Fibroblast of skin of right biceps (primary cell): ENCODE measurements at regions not wholly inside any gene's neighbourhood (a gene's known extent, or its start where the extent isn't known, plus 50 kb on each side); places are given as distances from the start of the nearest gene placed in this dataset.
"Not testable (repeated sequence)": the region's sequence is repeated elsewhere in the genome, so short reads cannot be mapped to it uniquely, and the experiment has no call there.

Experiments used
- DNase-seq: peaks from one replicate; pipeline ENCODE4 v3.0.0-alpha.2; 2013

DNA sequence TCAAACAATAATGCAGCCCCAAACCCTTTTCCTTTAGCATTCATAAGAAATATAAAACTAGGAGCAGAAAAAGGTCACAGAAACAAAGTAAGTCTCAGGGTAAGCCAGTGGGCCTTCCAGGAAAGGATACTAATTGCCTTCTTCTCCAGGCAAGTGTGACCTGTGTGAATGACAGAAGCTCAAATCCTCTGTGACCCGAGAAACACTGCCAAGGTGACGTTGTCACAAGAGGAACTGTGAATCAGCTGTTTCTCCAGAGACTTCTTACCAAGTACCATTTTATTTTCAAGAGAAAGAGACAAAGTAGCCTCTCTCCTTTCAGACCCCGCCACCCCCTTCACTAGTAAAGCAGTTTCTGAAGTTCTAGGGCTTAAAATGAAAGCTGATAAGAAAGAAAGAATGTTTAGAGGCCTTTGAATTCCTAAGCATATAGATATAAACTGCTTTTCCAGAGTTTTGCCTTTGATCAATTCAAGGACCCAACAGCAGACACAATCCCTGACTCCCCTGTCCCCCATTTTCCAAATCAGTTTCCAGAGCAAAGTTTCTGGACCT is 155.6 kb downstream of the NUF2 start:
- DNase-seq = no peak

DNA sequence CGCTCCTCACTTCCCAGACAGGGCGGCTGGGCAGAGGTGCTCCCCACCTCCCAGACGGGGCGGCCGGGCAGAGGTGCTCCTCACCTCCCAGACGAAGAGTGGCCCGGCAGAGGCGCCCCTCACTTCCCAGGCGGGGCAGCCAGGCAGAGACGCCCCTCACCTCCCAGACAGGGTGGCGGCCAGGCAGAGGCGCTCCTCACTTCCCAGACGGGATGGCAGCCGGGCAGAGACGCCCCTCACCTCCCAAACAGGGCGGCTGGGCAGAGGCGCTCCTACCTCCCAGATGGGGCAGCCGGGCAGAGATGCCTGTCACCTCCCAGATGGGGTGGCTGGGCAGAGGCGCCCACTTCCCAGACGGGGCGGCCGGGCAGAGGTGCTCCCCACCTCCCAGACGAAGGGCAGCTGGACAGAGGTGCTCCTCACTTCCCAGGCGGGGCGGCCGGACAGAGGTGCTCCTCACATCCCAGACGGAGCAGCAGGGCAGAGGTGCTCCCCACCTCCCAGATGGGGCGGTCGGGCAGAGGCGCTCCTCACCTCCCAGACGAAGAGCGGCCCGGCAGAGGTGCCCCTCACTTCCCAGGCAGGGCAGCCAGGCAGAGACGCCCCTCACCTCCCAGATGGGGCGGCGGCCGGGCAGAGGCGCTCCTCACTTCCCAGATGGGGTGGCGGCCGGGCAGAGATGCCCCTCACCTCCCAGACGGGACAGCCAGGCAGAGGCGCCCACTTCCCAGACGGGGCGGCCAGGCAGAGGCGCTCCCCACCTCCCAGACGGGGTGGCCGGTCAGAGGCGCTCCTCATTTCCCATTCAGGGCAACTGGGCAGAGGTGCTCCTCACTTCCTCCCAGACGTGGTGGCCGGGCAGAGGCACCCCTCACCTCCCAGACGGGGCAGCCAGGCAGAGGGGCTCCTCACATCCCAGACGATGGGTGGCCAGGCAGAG is 176.9 kb downstream of the NUF2 start:
- DNase-seq = not testable (repeated sequence)

DNA sequence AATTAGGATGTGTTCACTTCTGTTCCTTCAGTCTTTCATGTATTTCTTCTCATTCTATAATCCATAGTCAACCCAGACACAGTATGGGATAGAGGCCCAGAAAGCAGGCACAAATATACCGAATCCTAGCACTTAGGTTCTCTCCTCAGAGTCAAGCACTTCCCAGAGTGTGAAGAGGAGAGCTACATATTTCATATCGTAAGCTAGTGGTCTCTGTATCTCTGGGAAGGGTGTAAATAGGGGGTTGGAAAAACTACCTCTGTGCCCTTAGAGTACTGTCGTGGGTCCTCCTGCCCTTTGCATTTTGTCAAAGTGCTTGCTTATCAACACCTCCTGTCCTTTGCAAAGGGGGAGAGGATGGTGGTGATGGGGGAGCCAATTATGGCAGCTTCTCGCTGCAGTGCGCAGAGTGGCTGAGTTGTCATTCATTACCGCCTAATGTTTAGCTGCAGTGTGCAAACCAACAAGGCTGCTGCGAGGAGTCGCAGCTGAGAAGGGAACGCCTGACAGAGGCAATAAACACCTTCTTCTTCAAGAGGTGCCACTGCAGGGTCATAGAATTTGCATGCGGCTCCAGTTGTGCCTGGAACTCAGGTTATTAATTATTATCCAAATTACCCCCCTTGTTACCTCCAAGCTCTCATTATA is 182.7 kb downstream of the NUF2 start:
- no peak for DNase-seq

DNA sequence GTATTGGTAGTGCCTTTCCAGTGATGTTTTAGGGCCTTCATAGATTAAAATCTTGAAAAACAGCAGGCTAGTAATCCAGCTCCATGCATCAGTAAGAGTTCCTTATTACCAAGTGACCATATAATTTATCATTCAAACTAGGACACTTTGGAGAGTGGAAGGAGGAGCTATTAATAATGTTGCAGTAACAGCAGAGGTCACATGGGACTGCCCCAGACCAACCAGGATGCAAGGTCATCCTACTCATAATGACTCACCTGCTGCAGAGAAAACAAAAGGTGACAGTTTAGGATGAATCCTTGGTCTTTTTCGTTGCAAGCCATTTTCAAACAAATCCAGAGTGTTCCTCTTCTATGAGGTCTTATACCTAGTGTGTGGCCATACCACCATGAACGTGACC is 187.4 kb downstream of the NUF2 start:
- no peak for DNase-seq

DNA sequence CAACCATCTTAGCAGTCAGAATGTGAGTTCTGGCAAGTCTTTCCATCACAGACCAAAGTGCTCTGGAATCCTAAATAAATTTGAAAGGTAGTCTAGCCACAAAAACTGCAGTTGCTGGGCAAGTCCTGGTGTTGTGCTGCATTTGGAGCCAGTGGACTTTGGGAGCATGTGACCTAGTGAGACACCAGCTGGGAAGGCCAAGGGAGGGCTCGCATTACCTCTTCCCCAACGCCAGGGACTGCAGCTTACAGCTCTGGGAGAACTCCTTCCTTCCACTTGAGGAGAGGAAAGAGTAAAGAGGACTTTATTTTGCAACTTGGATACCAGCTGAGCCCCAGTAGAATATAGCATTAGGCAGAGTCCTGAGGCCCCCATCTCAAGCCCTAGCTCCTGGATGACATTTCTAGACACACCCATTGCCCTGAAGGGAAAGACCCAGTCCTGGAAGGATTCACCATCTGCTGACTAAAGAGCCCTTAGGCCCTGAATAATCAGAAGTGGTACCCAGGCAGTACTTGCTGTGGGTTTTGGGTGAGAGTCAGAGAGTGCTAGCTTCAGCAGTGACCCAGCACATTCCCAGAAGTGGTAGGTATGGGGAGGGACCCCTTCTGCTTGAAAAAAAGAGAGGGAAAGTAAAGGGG is 190.7 kb downstream of the NUF2 start:
- DNase-seq = no peak

DNA sequence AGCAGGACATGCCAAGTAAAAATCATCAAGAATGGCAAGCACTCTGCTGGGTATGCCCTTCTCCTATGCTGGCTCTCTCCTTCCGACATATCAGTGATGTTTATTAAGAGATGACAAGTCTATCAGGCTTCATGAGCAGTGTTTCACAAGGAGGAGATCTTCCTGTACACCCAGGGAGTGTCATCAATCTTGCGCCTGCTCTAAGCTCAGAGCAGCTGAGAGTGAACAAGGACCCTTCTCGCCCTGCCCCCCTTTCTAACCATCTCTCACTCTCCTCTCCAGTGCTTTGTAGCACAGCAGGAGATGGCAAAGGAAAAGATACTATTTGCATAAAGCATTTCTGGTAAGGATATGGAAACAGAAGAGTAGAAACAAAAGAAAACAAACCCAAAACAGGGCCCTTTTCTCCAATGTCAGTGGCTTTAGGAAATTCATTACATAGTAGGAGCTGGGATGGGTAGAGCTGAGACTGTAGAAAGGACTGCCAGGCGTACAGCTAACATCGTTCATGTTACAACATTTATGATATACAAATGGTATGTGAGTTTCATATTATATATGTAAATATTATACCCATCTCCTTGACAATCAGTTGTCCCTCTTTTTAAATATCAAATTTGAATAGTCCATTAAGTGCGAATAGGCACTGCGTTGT is 201.7 kb downstream of the NUF2 start:
- no peak for DNase-seq

DNA sequence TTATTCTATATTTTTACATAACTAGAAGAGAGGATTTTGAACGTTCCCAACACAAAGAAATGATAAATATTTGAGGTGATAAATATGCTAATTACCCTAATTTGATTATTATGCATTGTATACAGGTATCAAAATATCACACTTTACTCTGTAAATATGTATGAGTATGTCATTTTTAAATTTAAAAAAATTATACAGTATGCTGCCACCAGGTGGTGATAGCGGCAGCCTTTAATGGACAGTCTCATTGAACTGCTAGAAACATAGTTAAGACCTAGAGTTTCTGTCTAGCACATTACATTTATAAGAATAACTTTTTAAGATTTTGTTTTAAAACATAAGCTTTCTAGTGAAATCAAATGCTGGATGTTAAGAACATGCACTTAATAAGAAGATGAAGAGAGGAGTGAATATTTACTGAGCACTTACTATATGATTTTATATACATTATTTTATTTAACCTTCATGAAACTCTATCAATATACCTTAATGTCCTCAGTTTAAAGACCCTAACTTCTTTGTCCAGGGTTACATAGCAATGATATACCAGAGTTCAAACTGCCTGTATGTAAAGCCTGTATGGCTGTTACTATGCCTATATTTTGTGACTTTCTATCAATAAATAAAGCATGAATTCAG is 207.1 kb downstream of the NUF2 start:
- DNase-seq = peak; percentile 24

DNA sequence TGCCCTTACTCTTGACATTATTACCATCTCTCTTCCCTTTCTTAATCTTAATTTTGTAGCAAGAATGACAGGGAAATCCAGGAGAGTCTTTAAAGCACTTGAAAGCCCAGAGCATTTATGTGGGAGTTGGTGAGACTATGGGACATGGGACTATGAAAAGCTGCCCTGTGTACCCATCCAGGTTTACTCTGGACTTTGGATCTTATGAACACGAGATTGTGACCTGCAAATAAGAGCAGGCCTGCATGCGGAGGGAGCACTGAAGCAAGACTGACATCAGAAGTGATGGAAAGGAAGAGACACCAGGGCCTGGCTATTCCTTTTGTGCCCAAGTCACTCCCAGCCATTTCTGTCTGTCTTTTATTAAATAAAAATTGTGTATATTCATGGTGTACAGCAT is 209.6 kb downstream of the NUF2 start:
- DNase-seq = no peak

DNA sequence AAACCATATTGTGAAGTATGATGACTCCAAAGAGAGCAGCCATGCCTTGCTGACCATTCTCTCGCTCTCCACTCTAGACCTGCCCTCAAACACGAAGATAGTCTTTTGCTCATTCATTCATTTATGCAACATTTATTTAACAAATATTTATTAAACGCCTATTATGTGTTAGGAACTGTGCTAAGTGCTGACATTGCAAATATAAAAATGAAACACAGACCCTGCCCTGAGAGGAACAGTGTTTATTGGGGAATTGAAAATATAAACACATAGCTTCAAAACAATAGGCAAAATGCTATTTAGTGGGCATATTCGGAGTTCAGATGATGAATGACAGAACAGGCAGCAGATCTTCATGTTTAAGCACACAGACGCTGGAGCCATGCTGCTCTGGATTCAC is 213.6 kb downstream of the NUF2 start:
- no peak for DNase-seq

DNA sequence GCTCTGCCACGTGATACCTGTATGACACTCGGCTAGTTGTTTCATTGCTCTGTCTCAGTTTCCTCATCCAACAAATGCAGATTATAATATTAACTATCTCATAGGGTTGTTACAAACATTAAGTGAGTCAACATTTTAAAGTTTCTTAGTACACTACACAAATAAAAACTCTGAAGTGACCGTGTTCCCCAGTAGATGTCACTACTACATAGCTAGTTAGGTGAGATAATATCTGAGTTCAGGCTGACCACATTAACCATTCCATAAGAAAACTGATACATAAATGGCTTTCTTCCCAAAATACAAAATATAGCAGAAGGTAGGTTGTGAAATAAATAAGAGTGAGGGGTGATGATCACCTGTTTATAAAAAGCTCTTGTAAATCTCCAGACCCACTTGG is 214.1 kb downstream of the NUF2 start:
- DNase-seq = peak; percentile 41

DNA sequence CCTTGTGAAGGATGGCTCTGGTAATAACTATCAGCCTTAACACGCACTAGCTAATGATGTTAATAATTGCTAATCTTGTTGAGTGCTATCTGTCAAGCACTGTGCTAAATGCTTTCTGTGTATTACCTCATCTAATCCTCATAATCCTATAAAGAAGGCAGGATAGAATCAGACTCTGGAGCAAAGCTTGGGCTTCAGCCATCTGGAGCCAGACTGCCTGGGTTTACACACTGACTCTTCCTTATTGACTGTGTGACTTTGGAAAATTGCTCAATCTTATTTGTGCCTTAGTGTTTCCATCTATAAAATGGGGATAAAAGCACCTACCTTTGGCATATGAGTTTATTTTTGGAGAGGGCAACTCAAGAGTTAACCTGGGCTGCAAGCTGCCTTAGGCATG is 216.1 kb downstream of the NUF2 start:
- no peak for DNase-seq

DNA sequence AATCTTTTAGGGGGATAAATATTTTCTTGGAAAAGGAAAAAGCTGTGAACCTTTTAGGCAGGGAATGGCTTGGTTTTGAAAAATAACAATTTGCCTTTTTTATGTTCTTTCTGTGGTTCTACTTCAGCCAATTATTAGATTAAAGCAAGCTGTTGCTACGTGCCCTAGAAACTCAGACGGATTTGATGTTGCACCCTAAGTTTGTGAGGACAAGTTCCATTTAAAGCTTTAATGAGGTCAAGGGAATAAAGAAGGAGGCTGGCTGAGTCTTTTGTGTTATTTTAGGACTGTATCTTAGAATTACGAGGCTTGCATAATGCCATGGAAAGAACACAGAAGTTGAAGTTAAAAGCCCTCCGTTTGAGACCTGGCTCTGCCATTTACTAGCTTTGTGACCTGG is 216.9 kb downstream of the NUF2 start:
- DNase-seq = no peak

DNA sequence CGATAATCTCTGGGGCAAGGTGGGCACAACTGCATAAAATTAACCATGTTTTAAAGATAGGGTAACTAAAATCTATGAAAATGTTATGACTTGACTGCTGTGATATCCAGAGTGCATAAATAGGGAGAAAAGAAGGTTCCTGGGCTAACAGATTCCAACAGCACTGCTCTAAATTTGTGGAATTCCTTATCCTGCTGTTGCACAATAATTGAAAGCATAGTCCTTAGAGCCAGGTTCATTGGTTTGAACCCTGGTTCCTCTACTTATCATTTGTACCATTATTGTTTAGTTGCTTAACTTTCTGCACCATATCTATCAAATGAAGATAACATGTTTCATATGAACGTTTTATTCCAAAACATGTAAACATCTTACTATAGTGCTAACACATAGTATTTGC is 219.0 kb downstream of the NUF2 start:
- DNase-seq = no peak

DNA sequence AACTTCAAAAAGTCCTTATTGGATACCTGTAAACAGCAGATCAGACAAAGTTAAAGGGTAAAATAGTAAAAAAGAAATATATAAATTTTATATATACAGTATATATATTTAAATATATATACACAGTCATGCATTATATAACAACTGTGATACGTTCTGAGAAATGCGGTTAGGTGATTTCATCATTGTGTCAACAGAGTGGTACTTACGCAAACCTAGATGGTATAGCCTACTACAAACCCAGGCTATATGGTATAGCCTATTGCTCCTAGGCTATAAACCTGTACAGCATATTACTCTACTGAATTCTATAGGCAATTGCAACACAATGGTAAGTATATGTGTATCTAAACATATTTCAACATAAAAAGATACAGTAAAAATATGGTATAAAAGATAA is 222.7 kb downstream of the NUF2 start:
- DNase-seq = no peak

DNA sequence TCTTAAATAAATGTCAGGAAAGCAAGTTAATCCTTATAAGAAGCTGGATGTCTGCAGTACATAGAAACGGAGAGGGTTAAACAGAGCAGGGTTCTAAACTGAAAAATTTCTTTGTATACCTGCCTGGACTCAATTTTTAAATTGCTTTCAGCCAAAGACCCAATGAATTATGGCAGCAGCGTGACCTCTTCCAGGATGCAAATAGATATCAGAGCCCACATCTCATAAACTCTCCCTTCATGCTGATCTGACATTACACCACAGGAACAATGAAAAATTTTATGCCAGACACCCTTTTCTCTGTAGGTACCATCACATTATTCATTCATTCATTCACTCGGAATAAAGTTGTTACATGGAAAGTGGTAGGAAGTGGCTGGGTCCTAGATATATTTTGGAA is 236.4 kb downstream of the NUF2 start:
- DNase-seq = no peak

DNA sequence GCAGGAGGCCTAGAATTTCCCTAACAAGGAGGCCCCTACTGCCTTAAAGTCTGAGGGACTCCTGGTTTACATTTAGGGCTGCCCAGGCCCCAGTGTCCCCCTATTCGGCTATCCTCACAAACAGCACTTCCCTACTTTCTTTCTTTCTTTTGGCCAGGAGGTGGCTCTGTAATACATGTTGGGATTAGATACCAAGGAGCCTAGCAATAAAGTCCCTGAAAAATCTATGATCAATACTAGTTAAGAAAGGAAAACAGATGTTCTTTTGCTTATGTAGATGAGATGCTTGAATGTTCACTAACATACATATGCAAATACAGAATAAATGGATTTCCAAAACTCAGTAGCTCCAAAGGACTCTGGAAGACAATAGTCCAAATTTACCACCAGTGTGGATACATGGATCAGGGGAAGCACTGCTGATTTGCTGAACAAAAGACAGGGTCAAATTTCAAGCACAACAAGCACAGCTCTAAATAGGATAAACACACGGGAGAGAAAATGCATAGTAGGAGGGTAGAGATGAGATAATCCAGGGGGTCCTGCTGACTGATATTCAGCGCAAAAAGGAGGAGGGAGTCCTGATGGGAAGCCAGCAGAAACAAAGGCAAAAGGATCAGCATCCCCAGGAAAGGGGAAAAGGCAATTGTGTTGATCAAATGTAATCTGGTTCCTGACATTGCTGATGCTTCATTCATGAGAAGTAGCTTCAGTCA is 240.0 kb downstream of the NUF2 start:
- peak; percentile 29 for DNase-seq

DNA sequence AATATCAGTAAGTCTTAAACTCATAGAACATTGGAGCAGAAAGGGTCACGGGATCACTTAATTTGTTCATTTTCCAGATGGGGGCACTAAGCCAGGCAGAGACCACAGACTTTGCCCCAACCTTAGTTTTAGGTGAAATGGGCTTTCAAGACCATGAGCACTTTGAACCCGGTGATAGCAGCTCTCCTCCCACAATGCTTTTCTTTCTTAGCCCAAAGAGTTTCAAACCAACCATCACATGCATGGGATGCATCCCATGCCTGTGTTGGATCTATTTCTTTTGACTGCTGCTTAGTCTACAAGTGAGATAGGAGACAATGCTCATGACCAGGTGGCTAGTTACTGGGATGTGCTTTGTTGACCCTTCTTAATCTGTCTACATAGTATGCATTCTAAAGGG is 240.6 kb downstream of the NUF2 start:
- DNase-seq = no peak

DNA sequence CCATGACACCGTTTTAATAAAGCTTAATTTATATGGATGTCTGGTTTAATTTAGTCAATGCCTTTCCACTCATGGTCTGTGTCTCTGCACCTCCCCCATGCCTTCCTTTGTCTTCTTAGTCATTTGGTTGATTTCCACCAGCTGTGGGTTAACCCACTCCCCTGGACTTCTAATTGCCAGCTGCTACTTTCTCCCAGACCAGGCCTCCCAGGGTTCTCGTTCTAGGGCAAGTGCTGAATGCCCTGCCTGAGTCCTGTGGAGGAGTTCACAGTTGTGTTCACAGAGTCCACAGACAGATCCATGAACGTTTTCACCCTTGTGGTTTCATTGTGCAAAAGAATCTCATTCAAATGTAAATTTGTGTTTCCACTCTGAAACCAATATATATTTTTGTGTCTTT is 243.4 kb downstream of the NUF2 start:
- no peak for DNase-seq

DNA sequence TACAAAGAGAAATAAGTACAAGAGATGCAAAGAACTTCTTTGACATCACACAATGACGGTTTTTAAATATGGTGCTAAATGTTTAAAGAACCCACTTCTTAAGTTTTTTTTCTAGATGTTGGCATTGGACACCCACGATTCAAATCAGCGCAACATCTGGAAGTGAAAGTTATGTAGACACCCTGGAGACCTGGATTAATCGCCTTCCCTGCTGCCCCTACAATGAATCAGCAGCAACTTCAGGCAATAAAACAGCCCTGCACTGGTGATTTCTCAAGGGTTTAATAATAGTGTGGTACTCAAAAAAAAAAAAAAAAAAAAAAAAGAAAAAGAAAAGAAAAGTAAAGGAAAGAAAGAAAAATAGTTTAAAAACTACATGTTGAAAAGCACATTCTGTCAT is 248.3 kb downstream of the NUF2 start:
- DNase-seq = peak; percentile 11

DNA sequence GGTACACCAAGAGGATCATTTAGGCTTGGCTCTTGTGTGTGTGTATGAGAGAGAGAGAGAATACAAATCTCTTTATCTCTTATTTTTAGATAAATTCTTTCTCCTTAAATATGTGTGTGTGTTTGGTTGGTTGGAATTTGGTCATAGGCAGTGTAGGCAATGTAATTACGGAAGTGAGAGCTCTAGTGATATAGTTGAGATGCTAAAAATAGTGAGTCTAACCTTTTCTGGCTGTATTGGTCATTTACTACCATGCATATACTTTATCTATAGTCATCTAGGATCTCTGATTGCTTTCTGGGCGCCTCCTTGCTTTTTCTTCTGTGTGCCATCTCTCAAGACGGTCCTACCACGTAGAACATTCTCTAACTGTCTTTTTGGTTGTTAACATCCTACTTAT is 250.2 kb downstream of the NUF2 start:
- no peak for DNase-seq

DNA sequence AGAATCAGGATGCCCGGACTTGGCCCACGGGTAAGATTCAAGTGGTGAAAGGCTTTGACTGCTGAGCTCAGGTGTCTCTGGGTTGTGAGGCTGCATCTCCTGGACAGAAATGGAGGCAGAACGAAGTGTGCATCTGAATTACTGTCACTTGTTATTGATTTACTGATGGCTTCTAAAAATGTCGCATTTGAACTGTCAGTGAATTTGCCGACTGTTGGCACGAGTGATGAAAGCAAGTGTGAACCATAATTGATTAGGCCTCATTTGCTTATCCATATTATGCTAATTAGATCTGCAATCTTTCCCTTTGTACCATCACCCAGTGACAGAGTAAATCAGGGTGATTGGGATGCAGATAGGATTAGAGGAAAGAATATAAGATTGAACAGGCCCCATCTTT is 252.4 kb downstream of the NUF2 start:
- no peak for DNase-seq

DNA sequence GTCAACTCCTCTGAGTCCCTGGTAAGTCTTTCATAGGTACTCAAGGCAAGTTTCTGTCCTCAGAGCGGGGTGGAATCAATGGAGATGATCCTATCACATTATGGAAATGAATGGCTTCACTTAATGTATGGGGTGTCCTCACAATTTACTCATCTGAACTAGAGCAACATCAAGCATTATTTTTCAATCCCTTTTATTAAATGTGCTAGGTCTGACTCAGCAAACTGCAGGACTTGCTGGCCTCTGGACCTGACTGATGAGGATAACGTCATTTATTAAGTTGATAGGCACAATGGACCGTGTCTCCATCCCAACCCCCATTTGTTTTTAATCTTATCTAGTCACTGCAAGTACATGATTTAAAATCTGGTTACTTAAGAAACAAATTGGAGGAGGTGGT is 259.2 kb downstream of the NUF2 start:
- no peak for DNase-seq
